Activated naive CD4-positive, alpha-beta T cell treated with anti-CD3 and anti-CD28 coated beads, Interleukin-2, amount 50 U/mL, for 72 hours (primary cell): ENCODE measurements at regions not wholly inside any gene's neighbourhood (a gene's known extent, or its start where the extent isn't known, plus 50 kb on each side); places are given as distances from the start of the nearest gene placed in this dataset.
"Not testable (repeated sequence)": the region's sequence is repeated elsewhere in the genome, so short reads cannot be mapped to it uniquely, and the experiment has no call there.

Experiments used
- ATAC-seq, 2 donors: fragments of 150-1000 bp; cut with Tn5 transposase; 2 replicates each; pipeline ENCODE4 v1.10.0; 2021; ENCODE audit warnings: mild to moderate bottlenecking in 2 of 2, moderate library complexity in 2 of 2
- DNase-seq, 2 donors: peaks; one replicate each; pipeline ENCODE4 v3.0.0; 2021 to 2022; ENCODE audit warnings: low spot score in 2 of 2
- H3K27ac Mint-ChIP-seq, 2 donors: one replicate each; pipeline ENCODE4 v1.8.0; 2022; ENCODE audit warnings: mild to moderate bottlenecking in 2 of 2, mixed read lengths in 2 of 2
- H3K36me3 Mint-ChIP-seq, 2 donors: one replicate each; pipeline ENCODE4 v1.8.0; 2022; ENCODE audit warnings: mixed read lengths in 2 of 2
- H3K9me3 Mint-ChIP-seq, 2 donors: one replicate each; pipeline ENCODE4 v1.8.0; 2022; ENCODE audit warnings: mixed read lengths in 2 of 2

- DNase-seq (no peak), ATAC-seq (no peak)
- no peak overlapping the region for H3K27ac Mint-ChIP-seq
- no peaks in the 10 kb centered on the region for H3K36me3 Mint-ChIP-seq
- no peaks in the 10 kb centered on the region for H3K9me3 Mint-ChIP-seq
Measured at GRCh38 chr1:47650205-47650604, 212.4 kb downstream of the FOXD2 start.

DNA sequence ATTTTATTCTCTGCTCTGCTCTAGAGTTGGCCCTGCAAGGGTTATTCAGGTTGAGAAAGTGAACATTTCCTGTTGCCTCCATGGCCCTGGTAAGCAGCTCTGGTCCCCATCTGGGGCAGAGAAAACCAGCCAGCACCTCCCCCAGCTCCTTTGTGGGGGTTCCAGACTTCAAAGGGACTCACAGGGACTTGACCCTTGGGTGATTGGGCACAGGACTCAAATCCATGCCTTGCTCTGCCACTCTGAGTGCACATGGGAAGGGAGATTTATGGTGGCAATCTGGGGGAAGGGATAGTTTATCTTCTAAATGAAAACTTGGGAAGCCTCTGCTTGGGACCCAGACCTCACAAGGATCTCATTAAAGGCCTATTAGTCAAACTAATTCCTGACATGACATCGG, 212.8 kb downstream of the FOXD2 start:
- DNase-seq (no peak), ATAC-seq (no peak)
- H3K27ac Mint-ChIP-seq = no peak overlapping the region
- H3K9me3 Mint-ChIP-seq = no peaks in the 10 kb centered on the region
- H3K36me3 Mint-ChIP-seq = no peaks in the 10 kb centered on the region

DNA sequence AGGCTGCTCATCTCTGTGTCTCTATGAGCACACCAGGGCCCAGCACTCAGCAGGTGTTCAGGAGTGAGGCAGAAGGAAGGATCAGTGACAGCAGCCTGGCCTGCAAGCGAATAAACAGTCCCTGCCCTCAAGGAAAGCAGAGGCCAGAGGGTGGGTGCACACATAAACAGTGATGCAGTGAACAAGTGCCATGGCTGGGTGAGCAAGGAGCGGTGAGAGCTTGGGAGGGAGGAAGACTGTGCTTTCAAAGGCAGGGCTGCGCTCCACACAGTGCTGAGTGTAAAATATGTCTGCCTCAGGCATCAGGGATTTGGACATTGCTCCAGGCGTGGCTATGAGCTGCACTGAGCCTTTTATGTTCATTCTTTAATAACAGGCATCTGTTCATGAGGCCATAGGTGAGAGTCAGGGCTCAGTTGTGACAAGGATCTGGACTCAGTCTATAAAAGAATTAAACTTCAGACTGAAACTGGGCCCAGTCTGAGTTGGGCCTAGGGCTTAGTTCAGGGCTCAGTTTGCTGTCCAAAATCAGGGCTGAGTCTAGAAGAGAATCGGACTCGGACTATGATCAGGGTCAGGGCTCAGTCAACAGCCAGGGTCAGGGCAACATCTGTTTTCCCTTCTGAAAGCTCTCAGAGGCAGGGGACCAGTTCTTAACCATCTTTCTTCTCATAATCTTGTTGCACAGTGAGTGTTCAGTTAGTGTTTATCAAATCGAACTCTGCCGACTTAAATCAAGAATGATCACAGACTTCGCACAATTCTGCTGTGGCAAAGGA, 213.7 kb downstream of the FOXD2 start:
- no peaks in the 10 kb centered on the region for H3K36me3 Mint-ChIP-seq
- H3K9me3 Mint-ChIP-seq = no peaks in the 10 kb centered on the region
- no peak overlapping the region for H3K27ac Mint-ChIP-seq
- DNase-seq (no peak), ATAC-seq (no peak)

DNA sequence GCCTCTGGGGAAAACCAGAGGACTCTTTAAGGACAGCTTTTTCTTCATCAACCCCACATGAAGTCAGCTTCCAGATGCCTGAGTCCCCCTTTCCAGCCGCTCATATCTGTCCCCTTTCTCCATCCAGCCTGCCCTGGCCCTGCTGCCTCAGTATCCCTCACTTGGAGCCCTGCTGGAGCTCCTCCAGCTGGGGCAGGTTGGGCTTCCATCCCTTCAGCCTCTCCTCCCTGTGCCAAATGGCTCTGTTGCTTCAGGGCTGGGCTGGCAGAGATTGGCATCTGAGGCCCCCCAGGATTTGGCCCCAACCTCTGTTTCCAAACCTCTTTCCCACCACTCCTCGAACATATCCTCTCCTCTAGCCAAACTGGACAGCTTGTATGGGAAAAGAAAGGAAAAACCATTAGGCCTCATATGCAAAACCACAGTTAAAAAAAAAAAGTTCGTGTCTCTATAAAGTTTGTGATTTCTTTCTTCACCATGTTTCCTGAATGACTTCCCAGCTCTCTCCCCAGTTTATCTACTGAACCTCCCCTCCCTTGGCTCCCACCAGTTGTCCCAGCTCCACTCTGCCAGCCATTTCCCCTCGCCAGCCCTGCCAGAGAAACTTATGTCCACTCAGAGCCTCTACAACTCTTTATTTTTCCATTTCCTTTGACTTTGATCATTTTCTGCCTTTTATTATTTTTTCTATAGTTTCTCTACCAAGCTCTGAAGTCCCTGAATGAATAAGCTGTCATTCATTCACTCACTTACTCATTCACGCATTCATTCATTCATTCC, 217.9 kb downstream of the FOXD2 start:
- ATAC-seq (no peak), DNase-seq (no peak)
- H3K27ac Mint-ChIP-seq = no peak overlapping the region
- no peaks in the 10 kb centered on the region for H3K36me3 Mint-ChIP-seq
- no peaks in the 10 kb centered on the region for H3K9me3 Mint-ChIP-seq

- DNase-seq = no peak
- H3K9me3 Mint-ChIP-seq = no peaks in the 10 kb centered on the region
- H3K36me3 Mint-ChIP-seq = no peaks in the 10 kb centered on the region
- ATAC-seq = no peak
- no peak overlapping the region for H3K27ac Mint-ChIP-seq
Measured at GRCh38 chr1:47656719-47657685, 219.2 kb downstream of the FOXD2 start.

DNA sequence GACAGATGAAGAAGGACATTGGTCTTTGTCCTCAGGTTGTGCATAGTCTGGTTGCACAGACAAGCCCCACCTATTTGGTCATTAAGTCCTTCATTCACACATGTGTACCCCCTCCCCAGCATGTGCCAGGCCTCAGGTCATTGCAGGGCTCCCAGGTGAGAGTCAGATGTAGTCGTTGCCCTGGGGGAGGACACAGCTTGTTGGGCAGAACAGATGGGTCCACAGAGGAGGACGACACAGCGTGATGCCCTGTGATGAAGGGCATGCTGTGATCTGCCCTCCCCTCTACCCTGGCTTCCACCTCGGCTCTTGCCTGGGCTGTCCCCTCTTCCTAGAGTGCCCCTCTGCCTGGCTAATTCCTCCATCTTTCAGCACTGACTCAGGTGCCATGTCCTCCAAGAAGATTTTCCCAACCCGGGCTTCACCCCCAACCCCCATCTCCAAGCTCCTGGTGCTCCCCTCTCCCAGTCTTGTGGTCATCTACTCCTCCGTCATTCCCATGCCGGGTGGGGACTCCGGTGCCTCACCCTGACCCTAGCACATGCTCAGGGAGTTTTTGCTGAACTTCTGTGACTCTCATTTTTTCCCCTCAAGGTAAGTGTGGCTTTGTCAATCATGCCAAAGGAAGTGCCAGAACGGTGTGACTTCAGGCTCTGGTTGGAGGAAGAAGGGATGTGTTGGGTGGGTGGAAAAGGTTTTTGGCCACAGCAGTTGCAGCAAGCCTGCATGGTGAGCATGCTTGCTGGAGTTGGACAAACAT, 220.5 kb downstream of the FOXD2 start:
- no peak for ATAC-seq
- no peak overlapping the region for H3K27ac Mint-ChIP-seq
- no peaks in the 10 kb centered on the region for H3K36me3 Mint-ChIP-seq
- DNase-seq = no peak
- H3K9me3 Mint-ChIP-seq = no peaks in the 10 kb centered on the region

DNA sequence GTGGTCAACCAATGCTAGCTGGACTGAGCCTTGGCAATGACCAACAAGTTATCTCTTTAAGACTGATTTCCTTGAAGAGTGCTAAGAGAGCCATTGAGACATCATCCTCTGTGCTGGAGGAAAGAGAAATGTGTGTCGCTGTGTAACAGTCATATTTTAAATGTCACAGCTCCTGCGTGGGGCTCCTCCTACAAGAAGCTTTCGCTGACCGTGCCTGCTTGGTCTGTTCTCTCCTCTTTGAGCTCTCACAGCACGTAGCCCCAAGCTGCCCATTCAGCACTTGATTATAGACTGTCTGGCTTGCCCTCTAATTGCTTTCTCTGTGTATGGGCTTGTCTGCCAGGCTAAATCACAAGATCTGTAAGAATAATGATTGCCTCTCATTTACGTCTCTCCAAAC, 221.3 kb downstream of the FOXD2 start:
- no peak for ATAC-seq
- no peaks in the 10 kb centered on the region for H3K36me3 Mint-ChIP-seq

DNA sequence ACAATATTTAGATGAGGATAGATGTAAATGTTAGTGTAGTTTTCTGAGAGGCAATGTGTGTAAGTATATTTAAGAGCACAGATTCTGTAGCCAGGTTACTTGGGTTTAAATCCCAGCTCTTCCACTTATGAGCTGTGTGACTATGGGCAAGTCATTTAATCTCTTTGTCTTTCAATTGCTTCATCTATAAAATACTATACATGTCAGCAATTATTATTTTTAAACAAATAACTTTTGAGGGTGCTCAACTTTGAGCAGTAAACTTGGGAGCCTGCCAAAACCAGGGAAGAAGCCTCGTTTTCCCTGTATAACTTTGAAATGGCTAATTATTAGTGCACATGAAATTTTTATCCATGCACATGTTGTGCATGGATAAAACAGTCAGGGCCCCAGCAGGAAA, 222.8 kb downstream of the FOXD2 start:
- DNase-seq (no peak), ATAC-seq (no peak)
- Mint-ChIP-seq H3K36me3 (no peaks in the 10 kb centered on the region), H3K9me3 (no peaks in the 10 kb centered on the region), H3K27ac (no peak overlapping the region)

More for the DNA sequence above, 221.3 kb downstream of the FOXD2 start:
- H3K27ac Mint-ChIP-seq = no peak overlapping the region
- no peaks in the 10 kb centered on the region for H3K9me3 Mint-ChIP-seq
- no peak for DNase-seq

- H3K36me3 Mint-ChIP-seq = no peaks in the 10 kb centered on the region
- ATAC-seq = no peak
- no peak overlapping the region for H3K27ac Mint-ChIP-seq
- DNase-seq = no peak
- H3K9me3 Mint-ChIP-seq = no peaks in the 10 kb centered on the region
Measured at GRCh38 chr1:47661040-47661439, 223.2 kb downstream of the FOXD2 start.

DNA sequence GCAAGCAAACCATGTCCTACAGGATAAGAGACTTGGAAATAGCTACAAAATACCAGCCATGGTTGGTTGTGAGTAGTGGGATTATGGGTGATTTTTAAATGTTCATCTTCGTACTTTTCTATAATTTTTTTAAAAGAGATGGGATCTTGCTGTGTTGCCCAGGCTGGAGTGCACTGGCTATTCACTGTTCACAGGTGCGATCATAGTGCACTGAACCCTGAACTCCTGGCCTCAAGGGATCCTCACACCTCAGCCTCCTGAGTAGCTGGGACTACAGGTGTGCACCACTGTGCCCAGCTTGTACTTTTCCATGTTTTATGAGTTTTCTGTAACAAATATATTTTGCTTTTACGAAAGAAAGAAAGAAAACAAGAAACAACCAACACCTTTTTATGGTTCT, 224.2 kb downstream of the FOXD2 start:
- ATAC-seq (no peak), DNase-seq (no peak)
- Mint-ChIP-seq H3K9me3 (no peaks in the 10 kb centered on the region), H3K36me3 (no peaks in the 10 kb centered on the region), H3K27ac (no peak overlapping the region)

DNA sequence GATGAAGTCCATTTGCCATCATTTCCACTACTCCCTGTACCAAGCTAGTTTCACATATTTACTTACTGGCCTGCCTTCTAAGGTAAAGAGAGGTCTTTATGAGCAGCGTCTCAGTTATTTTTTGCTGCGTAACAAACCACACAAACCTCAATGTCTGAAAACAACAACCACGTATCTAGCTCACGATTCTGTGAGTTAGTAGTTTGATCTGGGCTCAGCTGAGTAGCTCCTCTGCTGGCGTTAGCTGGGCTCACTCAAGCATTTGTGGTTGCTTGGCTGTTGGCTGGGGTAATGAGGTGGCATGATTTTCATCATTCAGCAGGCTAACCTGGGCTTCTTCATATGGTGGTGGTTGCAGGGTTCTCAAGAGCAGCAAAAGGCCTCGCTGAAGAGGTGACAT, 225.4 kb downstream of the FOXD2 start:
- no peak overlapping the region for H3K27ac Mint-ChIP-seq
- no peaks in the 10 kb centered on the region for H3K36me3 Mint-ChIP-seq
- ATAC-seq (peak in 1 of 2 donors; percentile 63), DNase-seq (no peak)
- no peaks in the 10 kb centered on the region for H3K9me3 Mint-ChIP-seq

DNA sequence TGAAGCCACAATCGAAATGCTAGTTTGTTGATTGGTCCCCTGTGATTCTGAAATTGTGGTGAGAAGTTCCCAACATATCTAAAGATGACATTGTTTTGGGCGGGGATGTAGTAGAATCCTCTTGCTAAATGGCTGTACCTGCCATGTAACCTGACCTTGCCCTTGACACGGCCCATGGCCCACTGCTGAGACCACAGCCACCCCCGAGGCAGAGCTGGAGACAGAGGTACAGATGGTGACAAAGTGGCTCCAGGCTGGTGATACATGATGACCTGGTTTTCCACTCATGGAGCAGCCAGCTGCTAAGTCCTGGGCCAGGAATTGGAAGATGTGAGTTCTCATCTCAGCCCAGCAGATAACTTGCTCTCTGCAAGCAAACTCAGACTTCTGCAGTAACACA, 226.5 kb downstream of the FOXD2 start:
- DNase-seq (no peak), ATAC-seq (no peak)
- Mint-ChIP-seq H3K27ac (no peak overlapping the region), H3K36me3 (no peaks in the 10 kb centered on the region), H3K9me3 (no peaks in the 10 kb centered on the region)

DNA sequence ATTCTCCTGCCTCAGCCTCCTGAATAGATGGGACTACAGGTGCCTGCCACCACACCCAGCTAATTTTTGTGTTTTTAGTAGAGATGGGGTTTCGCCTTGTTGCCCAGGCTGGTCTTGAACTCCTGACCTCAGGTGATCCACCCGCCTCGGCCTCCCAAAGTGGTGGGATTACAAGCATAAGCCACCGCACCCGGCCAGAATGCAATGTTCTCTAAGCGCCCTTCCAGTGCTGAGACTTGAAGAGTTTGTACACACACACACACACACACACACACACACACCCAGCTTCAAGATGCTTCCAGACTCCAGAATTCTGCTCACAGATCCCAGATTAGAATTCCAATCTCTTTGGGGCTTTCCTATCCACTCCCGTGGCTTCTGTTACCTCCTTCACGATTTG, 227.1 kb downstream of the FOXD2 start:
- H3K9me3 Mint-ChIP-seq, H3K27ac Mint-ChIP-seq, DNase-seq, H3K36me3 Mint-ChIP-seq, ATAC-seq: not testable (repeated sequence)

- Mint-ChIP-seq H3K9me3 (peaks cover 5% of the 10 kb centered on the region in 2 donors), H3K27ac (no peak overlapping the region), H3K36me3 (no peaks in the 10 kb centered on the region)
- no peak for ATAC-seq
- no peak for DNase-seq
Measured at GRCh38 chr1:47669081-47669585, 231.3 kb downstream of the FOXD2 start.

DNA sequence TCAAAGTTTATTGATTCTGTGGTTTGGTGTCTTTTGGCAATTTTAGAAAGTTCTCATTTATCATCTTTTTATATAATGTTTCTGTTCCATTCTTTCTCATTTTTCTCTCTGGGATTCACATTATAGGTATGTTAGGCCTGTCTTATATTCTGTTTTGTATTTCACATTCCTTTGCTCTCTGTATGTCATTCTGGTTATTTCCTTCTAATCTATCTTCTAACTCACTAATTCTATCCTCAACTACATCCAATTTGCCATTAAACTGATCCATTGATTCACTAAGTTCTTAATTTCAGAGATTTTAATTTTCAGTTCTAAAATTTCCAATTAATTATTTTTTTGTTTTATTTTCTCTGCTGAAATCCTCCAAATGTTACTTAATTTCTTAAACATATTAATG, 234.8 kb downstream of the FOXD2 start:
- ATAC-seq (no peak), DNase-seq (no peak)
- Mint-ChIP-seq H3K27ac (no peak overlapping the region), H3K36me3 (no peaks in the 10 kb centered on the region), H3K9me3 (peaks cover 5% of the 10 kb centered on the region in 2 donors)

GRCh38 chr1:47674189-47674588, 236.3 kb downstream of the FOXD2 start:
- ATAC-seq (no peak), DNase-seq (no peak)
- Mint-ChIP-seq H3K27ac (no peak overlapping the region), H3K9me3 (peaks cover 5% of the 10 kb centered on the region in 2 donors), H3K36me3 (no peaks in the 10 kb centered on the region)
